HG02870 (cell line): ENCODE measurements at regions not wholly inside any gene's neighbourhood (a gene's known extent, or its start where the extent isn't known, plus 50 kb on each side); places are given as distances from the start of the nearest gene placed in this dataset.

Experiments
- ATAC-seq: cut with Tn5 transposase; IDR thresholded peaks from one replicate; pipeline ENCODE4 v1.9.1; 2021; ENCODE audit warnings: mild to moderate bottlenecking, moderate library complexity; ENCODE audit not compliant: unreplicated experiment

DNA sequence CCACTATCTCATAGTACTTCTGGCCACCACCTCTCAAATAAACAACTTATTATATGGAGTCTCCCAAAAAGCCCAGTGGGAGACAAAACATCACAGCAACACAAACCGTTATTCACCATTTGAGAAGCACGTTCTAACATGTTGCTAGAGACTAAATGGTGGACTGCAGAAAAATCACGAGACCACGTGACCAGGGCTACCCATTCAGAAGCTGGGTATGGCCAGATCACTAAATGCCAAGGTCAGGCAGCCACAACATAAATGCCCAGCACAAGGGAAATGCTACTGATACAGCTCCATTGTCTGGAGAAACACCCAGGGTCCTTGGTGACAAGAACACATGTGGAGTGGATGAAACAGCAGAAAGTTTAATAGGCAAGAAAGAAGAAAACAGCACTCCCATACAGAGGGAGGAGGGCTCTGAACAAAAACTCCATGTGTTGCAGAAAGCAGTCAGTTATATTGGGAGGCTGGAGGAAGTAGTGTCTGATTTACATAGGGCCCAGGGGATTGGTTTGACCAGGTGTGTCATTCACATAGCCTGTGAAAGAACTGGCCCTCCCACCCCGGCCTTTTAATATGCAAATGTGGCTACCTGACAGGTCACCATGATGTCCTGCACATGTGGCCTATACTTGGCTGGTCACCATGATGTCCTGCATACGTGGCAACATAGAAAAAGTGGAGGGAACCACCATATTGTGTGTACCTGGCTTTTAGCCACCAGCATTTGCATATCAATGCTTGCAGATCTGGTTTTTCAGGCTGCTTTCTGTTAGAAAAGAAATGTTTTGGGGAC is 97.2 kb downstream of the TRIM36 start:
- ATAC-seq, result no peak

DNA sequence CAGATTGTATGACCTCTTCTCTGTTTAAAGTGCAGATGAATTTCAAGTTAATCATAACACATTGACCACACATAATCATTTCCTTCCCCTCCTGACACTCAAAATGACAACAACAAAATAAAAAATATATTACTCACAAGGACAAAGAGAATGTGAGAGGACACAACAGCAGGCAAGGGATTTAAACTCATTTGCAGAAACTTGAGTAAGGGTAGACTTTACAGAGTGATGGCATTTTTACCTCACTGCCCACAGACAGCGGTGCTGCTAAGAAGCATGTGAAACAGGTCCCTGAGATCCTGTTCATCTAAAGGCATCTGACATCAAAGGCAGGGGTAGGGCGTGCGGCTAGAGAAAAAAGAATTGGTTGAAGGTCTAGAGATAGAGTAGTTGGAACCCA is 99.0 kb downstream of the TRIM36 start:
- ATAC-seq, result no peak

DNA sequence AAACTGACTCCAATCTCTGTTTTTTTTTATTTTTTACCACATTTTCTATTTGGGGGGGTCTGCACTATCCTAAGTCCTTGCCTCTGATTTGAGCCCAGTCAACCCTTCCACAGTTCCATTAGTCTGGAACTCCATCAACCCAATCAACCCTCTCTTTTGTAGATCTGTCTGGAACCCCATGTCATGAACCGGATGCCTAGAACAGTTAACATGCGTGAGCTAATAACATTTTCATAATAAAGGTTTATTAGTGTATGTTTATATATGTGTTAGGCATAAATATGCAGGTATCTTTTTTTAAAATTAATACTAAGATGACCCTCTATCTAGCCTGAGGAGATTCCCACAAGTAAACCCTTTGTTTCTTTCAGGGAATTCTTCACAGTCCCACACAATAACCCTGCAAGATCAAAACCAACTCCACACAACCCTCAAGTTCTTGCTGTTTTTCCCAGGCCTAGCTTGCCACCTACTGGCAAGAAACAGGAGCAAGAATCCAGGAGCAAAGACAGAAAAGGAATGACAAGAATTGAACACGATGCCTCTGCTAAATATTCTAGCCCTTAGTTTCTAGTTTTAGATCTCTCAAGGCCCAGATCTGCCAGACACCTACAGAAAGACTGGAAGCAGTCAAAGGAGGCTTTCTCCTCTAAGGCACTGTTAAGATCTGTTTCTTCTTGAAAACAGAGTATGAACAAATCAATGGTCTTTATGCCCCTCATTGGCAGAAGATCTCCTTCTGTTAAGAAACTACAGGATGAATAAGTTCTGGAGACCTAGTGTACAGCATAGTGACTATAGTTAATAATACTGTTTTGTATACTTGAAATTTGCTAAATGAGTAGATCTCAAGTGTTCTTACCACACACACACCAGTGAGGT is 100.4 kb downstream of the TRIM36 start:
- peak; percentile 50 for ATAC-seq

DNA sequence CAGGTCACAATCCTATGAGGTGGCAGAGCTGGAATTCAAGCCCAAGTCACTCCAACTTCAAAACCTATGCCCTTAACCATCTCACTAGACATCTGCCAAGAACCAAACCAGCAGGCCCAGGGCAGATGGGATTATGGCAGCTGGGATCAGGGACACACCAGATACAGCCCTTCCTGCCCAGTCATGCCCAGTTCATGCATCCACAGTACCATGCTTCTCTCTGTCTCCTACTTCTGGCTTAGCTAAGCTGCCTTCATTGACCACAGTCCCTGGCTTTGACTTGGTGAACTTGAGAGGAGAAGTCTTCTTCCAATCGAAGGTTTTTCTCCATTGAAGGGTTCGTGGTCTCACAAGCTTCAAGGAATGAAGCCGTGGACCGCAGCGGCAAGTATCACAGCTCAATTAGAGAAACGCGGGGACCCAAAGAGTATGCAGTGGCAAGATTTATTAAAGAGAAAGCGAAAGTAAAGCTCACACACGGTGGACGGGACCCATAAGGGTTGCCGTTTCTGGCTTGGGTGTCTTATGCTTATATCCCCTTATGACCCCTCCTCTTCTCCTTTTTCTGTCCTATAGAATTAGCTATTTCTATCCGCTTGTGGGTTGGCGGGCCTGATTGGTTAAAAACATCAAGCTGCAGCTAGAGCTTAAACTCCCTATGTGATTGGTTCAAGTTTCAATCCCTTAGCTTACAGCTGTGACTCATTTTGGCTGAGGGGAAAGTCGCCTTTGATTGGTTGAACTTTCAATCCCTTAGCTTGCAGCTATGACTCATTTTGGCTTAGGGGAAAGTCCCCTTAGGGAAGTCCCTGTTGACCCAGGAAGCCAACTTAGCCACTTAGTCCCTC is 101.2 kb downstream of the TRIM36 start:
- peak; percentile 82 for ATAC-seq

DNA sequence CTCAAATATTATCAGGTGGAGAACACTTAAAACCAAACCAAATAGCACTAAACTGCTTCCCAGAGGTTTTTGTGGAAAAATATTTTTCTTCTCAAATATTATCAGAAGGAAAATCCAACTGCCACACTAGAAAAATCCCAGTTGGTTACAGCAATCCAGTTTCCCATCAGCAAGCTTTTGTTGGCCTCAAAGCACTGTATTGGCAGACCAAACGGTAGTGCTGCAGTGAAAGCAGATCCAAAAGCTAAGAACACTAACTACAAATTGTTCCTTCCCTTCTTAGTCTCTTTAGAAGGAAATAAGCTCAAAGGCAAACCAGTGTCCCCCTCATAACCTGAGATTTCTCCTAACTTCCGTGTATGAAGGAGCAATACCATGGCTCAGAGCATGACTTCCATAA is 105.3 kb downstream of the TRIM36 start:
- no peak for ATAC-seq

DNA sequence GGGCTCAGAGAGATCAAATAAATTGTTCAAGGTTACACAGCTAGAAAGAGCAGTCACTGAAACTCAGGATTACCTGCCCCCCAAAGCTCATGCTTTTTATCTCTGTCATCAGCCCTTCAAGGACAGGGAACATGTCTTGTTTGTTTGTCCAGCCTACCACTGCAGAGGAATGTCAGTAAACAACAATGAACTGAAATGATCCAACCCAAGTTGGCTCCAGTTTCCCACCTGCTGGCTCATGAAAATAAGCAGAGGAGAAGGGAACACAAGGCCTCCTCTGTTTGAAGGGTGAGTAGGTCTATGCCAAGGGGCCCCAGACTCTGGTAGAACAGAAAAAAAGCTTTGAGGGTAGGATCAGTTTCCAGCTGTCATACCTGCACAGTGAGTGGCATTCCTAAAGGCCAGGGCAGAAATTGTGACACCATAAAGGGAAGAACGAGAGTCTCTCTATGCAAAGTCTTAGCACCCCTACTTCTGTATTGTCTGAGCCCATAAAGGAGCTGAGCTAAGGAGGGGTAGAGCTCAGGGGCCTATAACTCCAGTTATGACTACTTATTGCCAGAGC is 115.2 kb downstream of the TRIM36 start:
- ATAC-seq, result no peak

DNA sequence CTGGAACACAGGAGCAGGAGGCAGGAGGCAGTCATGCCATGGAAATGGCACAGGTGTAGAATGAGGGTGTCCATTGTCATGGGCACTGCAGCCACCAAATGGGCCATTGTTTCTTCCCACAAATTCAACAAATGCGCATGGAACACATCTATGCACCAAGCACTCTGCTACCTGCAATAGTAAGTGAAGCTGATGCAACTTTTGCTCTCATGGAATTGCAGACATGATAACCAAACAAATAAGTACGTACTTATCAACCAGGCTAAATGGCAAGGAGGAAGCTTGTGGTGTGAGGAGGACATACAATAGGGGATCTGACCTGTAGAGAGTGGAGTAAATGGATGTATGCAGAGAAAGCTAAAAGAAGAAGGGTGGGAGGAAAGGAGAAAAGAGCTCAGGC is 116.8 kb downstream of the TRIM36 start:
- ATAC-seq, result no peak

DNA sequence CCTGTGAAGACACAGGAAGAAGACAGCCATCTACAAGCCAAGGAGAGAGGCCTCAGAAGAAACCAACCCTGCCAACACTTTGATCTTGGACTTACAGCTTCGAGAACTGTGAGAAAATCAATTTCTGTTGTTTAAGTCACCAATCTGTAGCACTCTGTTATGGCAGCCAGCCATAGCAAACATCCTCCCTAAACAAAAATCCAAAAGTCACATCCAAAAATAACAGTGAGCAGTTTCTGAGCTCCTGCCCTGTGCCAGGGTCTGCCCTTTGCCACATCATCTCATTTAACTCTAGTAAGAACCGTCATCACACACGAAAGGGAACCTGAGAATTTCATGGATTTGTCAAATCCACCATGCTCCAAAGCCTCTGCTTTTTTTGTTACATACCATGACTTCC is 118.8 kb downstream of the TRIM36 start:
- no peak for ATAC-seq

DNA sequence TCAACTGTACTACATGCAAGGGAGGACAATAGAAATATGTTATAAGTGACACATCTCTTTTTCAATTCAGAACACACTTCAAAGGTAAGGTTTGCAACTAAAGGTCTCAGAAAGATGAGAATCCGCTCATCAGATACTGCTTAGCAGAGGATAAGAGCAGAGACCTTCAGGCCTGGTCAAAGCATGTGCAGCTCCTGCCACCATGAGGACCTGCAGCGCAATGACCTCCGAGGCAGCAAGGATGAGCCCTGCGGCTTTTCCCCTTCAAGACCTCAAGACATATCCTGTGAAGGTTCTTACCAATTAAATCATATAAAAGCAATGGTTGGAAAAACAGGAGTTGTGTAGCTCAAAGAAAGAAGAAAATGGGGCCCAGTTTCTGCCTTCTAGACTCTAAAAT is 135.8 kb downstream of the TRIM36 start:
- ATAC-seq, result peak; percentile 71

DNA sequence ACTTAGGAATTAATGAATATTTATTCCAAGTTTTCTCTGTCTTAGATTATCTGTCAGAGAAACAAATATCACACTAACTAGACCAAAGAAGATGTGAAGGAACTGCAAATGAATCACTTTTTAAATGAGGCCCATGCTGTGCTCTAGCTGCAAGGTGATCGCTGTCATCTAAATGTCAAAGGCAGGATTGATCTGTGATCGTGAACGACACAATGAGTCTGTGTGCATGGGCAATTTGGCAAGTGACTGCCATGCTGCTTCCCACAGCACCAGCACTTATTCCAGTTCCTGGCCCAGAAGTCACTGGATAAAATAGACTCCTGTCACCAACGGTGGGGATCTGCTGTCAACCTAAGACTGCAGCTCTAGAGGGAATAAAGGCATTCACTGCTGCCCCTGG is 141.2 kb downstream of the TRIM36 start:
- ATAC-seq, result no peak

DNA sequence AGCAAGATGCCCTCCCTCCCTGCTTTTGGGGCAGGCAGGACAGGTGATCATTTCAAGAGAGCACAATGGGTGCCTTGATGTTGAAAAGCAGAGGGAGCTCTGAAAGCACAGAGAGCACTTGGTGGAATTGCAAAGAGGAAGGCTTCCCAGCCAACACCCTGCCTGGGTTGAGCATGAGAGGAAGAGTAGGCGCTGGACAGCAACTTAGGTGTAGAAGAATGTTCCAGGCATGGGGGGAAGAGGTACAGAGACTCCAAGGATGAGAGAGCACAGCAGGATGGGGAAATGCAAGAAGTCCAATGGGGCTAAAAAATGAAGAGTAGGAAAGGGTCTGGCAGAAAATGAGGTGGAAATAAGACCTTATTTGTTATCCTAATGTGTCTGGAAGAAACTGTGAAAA is 144.8 kb downstream of the TRIM36 start:
- no peak for ATAC-seq

DNA sequence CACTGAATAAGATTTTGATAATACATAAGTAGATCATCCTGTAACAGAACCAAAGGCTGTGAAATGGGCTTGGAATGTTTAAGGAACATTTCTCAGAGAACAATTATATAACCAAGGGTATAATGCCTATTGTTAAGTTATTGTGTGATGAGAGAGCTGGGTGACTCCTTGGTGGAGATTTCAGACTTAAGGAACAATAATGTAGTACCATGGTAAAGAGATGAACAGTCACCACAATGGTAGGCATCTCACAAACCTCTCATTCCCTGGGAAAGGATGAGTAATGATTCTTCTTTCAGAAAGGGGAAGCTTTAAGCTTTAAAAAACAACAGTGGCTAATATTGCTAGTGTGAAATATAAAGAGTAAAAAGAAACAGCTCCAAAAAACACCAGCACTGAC is 147.4 kb downstream of the TRIM36 start:
- no peak for ATAC-seq

DNA sequence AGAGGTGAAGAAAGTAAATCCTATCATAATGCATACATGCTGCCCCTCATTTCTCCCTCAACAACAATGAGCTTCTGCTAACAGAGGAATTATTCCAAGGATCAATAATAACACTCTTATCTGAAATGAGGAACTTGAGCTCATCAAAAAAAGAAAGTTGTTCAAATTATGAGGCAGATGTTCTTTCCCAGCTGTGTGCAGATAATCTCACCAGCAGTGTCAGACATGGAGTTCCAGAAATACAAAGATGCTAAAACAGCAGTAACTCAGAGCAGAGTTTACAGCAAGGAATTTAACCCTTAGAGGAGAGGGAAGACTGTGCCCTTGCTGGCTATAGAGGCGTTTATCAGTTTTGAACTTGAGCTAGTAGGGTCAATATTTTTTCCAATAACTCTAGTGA is 153.1 kb downstream of the TRIM36 start:
- ATAC-seq, result no peak

DNA sequence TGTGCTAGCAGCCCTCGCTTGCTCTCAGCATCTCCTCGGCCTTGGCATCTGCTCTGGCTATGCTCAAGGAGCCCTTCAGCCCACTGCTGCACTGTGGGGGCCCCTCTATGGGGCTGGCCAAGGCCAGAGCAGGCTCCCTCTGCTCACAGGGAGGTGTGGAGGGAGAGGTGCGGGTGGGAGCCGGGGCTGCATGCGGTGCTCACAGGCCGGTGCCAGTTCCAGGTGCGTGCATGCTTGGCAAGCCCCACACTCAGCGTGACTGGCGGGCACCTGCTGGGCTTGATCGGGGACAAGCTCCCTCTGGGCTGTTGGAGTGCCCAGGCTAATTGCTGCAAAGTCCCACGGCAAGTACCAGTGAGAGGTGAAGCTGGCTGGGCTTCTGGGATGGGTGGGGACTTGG is 170.5 kb downstream of the TRIM36 start:
- no peak for ATAC-seq

DNA sequence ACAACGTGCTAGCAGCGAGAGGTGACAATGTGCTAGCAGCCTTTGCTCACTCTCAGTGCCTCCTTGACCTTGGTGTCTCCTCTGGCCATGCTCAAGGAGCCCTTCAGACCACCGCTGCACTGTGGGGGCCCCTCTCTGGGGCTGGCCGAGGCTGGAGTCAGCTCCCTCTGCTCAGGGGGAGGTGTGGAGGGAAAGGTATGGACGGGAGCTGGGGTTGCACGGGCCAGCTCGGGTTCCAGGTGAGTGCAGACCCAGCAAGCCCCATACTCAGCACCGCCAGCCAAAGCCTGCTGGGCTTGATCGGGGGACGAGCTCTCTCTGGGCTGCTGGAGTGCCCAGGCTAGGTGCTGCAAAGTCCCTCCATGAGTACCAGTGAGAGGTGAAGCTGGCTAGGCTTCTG is 180.2 kb downstream of the TRIM36 start:
- ATAC-seq, result no peak

DNA sequence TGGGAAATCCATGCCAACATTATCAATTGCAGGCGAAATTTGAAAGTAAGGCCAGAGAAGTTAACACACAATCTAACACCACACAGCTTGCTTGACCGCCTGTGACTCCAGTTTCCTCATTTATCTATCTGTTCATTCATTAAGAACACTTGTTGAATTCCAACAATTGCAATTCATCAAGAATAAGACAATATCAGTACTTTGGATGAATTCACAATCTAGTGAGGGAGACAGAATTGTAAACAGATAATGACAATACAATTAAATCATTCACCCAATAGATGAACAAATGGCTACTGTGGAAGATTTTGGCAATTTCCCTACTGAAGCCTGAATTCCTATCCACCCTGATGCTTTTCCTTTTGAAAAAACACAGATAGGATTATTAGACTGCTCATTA is 181.6 kb downstream of the TRIM36 start:
- no peak for ATAC-seq

DNA sequence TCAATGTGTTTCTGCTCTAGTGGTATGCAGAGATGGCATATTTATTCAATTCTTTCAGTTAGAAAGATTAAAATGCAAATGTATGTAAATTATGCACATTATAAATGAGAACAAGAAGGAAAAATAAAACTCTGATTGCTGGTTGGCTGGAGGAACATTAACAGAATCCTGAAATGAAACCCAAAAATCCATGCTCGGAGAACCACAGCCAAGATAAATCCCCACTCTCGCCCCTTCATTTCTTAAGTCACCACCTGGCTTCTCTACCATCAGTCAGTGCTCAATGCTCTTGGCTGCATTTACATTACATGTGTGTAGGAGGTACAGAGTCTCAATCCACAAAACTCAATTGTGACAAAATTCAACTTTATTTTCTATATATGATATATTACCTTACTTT is 184.9 kb downstream of the TRIM36 start:
- no peak for ATAC-seq

DNA sequence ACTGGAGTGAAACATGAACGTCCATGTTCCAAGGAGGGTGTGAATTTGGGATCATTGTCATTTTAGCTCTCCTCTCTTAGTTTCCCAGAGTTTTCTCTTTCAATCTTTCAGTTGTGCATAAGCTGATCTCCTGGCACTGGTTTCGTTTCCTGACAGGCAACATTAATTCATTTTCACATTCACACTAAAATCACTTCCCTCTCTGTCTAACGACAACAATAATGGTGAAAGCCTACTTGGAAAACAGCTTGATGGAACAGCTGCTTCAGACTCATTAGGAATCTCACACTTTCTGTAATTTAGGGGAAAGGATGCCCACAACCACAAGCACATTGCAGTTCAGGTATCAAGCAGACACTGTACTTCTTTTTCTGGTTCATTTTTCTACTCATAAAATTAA is 188.6 kb downstream of the TRIM36 start:
- ATAC-seq, result no peak

DNA sequence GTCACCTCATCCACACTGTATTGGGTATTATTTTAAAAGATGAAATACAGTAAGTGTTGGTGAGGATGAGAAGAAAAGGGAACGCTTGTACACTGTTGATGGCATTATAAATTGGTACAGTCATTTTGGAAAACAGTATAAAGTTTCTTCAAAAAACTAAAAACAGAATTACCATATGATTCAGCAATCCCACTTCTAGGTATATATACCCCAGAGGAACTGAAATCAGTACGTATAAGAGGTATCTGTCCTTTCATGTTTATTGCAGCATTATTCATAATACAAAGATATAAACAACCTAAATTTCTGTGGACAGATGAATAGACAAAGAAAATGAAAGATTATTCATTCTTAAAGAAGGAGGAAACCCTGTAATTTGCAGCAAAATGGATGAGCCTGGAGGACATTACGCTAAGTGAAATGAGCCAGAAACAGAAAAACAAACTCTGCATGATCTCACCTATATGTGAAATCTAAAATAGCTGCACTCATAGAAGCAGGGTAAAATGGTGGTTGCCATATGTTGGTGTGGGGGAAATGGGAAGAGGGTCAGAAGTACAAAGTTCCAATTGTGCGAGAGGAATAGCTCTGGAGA is 191.6 kb downstream of the TRIM36 start:
- ATAC-seq, result peak; percentile 95

DNA sequence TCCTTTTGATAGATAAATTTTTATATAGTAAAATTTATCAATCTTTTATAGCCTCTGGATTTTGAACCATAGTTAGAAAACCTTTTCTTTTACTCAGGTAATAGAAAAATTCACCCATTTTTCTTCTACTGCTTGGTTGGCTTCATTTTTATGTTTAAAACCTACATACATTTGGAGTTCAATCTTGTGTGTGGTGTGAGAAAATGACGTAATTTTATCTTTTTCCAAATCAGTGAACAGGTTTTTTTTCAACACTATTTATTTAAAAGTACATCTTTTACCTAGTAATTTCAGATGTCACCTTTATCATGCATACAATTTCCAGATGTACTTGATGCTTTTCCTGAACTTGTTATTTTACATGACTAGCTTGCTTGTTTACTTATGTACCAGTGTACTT is 200.2 kb downstream of the TRIM36 start:
- ATAC-seq, result no peak

DNA sequence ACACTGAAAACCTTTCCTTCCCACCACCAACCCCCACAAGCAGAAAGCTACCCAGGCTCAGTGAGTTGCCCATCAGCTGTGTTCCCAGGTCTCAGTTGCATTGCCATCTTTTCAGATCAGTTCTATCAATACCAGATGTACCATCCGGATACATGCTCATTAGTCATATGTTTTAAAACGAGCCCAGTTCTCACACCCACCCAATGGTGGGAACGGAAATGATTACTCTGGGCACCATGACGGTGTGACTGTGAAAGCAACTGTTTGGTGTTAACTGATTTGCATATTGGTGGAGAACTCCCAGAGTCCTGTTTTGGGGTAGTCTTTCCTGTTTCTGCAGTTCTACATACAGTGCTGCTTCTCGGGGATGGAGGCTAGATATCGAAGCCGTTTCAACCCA is 212.3 kb downstream of the TRIM36 start:
- peak; percentile 57 for ATAC-seq
